Fibroblast of lung (primary cell): ENCODE measurements at regions not wholly inside any gene's neighbourhood (a gene's known extent, or its start where the extent isn't known, plus 50 kb on each side); places are given as distances from the start of the nearest gene placed in this dataset.

Experiments used
- DNase-seq, 2 donors: peaks; one replicate each; pipeline versions ENCODE4 v3.0.0 to v3.0.0-alpha.2; 2010; ENCODE audit warnings: low read depth in 2 of 2
- H2AFZ ChIP-seq: 2 replicates; pipeline ENCODE4 v1.5.1; 2012; ENCODE audit warnings: low read length, control low read depth, inconsistent platforms
- H3K27ac ChIP-seq: 2 replicates; pipeline ENCODE4 v1.5.1; 2011; ENCODE audit warnings: low read length, control low read depth; ENCODE audit not compliant: insufficient read depth
- H3K27me3 ChIP-seq: 2 replicates; pipeline ENCODE4 v1.5.1; 2011; ENCODE audit warnings: mild to moderate bottlenecking, low read length; ENCODE audit not compliant: control insufficient read depth, insufficient read depth
- H3K36me3 ChIP-seq: 2 replicates; pipeline ENCODE4 v1.5.1; 2011; ENCODE audit warnings: low read length; ENCODE audit not compliant: control insufficient read depth, insufficient read depth
- H3K4me1 ChIP-seq: 2 replicates; pipeline ENCODE4 v1.5.1; 2011; ENCODE audit warnings: low read length; ENCODE audit not compliant: control insufficient read depth, insufficient read depth; ENCODE audit errors: extremely low read depth
- H3K4me2 ChIP-seq: 2 replicates; pipeline ENCODE4 v1.5.1; 2011; ENCODE audit warnings: low read length, control low read depth; ENCODE audit not compliant: insufficient read depth; ENCODE audit errors: extremely low read depth
- H3K4me3 ChIP-seq, 4 experiments: fragments of 200-600 bp in 1 of 4; sonication (generic) in 1 of 4; replicated peaks in 1 of 4; 2 replicates each; pipeline ENCODE4 v1.5.1; 2011 to 2016; ENCODE audit warnings: low read length in 4 of 4, low read depth in 3 of 4, mild to moderate bottlenecking in 3 of 4, control low read depth in 2 of 4, inconsistent platforms in 1 of 4, mixed read lengths in 1 of 4; ENCODE audit not compliant: insufficient read depth in 1 of 4; ENCODE audit errors: control extremely low read depth in 1 of 4
- H3K79me2 ChIP-seq: 2 replicates; pipeline ENCODE4 v1.5.1; 2012; ENCODE audit warnings: mild to moderate bottlenecking, low read length, inconsistent platforms; ENCODE audit not compliant: control insufficient read depth, insufficient read depth
- H3K9ac ChIP-seq: 2 replicates; pipeline ENCODE4 v1.5.1; 2011; ENCODE audit warnings: mild to moderate bottlenecking, low read length, control low read depth; ENCODE audit not compliant: insufficient read depth
- H3K9me3 ChIP-seq: 2 replicates; pipeline ENCODE4 v1.5.1; 2012; ENCODE audit warnings: low read depth, low read length; ENCODE audit not compliant: control insufficient read depth, insufficient read depth
- H4K20me1 ChIP-seq: 2 replicates; pipeline ENCODE4 v1.5.1; 2011; ENCODE audit warnings: low read length; ENCODE audit not compliant: control insufficient read depth, insufficient read depth; ENCODE audit errors: extremely low read depth
- EZH2 ChIP-seq: IDR thresholded peaks from 2 replicates; pipeline ENCODE4 v1.5.1; 2012; ENCODE audit warnings: low read length, control low read depth, mild to moderate bottlenecking; ENCODE audit errors: missing control alignments
- TF ChIP-seq, protein P1 (sequence below), 2 donors: IDR thresholded peaks in 1 of 2; conservative IDR thresholded peaks in 1 of 2; 1 replicate in 1 of 2; 2 replicates in 1 of 2; pipeline ENCODE4 v1.5.1; 2011 to 2012; ENCODE audit warnings: low read length in 2 of 2, control low read depth in 1 of 2, inconsistent platforms in 1 of 2, low read depth in 1 of 2, mild to moderate bottlenecking in 1 of 2

DNA sequence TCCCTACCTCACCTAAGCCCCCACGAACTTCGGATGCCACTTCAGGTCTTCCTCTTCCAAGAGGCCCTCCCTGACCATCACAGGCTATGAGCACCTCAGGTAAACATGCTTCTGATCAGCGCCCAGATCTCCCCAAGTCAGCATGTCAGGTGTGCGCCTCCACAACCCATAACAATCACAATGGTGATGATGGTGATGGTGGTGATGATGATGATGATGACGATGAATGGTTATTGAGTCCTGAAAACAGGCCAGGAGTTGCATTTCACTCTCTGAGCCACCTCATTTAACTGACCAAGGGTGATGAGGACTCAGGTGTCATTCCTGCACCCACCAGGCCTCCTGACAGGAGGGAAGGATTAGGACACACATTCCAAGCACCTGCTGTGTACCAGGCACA is 426.6 kb upstream of the SULF2 start:
- TF ChIP-seq, protein P1, sequence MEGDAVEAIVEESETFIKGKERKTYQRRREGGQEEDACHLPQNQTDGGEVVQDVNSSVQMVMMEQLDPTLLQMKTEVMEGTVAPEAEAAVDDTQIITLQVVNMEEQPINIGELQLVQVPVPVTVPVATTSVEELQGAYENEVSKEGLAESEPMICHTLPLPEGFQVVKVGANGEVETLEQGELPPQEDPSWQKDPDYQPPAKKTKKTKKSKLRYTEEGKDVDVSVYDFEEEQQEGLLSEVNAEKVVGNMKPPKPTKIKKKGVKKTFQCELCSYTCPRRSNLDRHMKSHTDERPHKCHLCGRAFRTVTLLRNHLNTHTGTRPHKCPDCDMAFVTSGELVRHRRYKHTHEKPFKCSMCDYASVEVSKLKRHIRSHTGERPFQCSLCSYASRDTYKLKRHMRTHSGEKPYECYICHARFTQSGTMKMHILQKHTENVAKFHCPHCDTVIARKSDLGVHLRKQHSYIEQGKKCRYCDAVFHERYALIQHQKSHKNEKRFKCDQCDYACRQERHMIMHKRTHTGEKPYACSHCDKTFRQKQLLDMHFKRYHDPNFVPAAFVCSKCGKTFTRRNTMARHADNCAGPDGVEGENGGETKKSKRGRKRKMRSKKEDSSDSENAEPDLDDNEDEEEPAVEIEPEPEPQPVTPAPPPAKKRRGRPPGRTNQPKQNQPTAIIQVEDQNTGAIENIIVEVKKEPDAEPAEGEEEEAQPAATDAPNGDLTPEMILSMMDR (conservative IDR thresholded peaks at IDR 0.05 in 1 of 2, IDR thresholded peaks at IDR 0.05 in 1 of 2; ENCODE audit: low read depth in 1 of 2, low read length in 2 of 2) = no peak
- no peak for TF ChIP-seq EZH2
- DNase-seq = no peak
- Histone ChIP-seq H3K27ac (no peak overlapping the region), H3K9ac (no peak overlapping the region), H3K27me3 (no peaks in the 10 kb centered on the region), H3K36me3 (no peaks in the 10 kb centered on the region), H3K9me3 (no peaks in the 10 kb centered on the region), H3K79me2 (no peaks in the 10 kb centered on the region), H4K20me1 (no peaks in the 10 kb centered on the region), H3K4me1 (no peaks in the 10 kb centered on the region), H3K4me2 (no peak overlapping the region), H2AFZ (no peak overlapping the region), H3K4me3 (no peak overlapping the region)

DNA sequence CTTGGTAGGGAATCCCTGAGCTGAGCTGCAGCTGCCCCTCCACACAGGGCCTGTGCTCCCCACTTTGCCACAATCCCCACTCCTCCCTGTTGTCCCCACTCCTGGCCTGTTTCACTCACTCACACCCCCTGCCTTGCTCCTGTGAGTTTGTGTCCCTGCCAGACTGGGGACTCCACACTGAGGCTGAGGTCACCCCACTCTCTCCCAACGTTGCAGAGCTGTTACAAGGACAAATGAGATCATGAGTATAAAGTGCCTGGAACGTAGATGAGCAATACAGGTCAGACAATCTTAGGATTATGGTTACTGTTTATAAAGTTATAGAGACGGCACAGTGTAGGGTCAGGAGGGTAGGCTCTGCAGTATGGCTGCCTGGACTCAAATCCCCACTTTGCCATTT is 426.0 kb upstream of the SULF2 start:
- Histone ChIP-seq H3K79me2 (no peaks in the 10 kb centered on the region), H3K27ac (no peak overlapping the region), H3K4me3 (no peak overlapping the region), H3K9me3 (no peaks in the 10 kb centered on the region), H3K9ac (no peak overlapping the region), H3K4me2 (no peak overlapping the region), H3K27me3 (no peaks in the 10 kb centered on the region), H3K4me1 (no peaks in the 10 kb centered on the region), H4K20me1 (no peaks in the 10 kb centered on the region), H3K36me3 (no peaks in the 10 kb centered on the region), H2AFZ (no peak overlapping the region)
- TF ChIP-seq, protein P1 (conservative IDR thresholded peaks at IDR 0.05 in 1 of 2, IDR thresholded peaks at IDR 0.05 in 1 of 2; ENCODE audit: low read depth in 1 of 2, low read length in 2 of 2) = no peak
- no peak for TF ChIP-seq EZH2
- no peak for DNase-seq

DNA sequence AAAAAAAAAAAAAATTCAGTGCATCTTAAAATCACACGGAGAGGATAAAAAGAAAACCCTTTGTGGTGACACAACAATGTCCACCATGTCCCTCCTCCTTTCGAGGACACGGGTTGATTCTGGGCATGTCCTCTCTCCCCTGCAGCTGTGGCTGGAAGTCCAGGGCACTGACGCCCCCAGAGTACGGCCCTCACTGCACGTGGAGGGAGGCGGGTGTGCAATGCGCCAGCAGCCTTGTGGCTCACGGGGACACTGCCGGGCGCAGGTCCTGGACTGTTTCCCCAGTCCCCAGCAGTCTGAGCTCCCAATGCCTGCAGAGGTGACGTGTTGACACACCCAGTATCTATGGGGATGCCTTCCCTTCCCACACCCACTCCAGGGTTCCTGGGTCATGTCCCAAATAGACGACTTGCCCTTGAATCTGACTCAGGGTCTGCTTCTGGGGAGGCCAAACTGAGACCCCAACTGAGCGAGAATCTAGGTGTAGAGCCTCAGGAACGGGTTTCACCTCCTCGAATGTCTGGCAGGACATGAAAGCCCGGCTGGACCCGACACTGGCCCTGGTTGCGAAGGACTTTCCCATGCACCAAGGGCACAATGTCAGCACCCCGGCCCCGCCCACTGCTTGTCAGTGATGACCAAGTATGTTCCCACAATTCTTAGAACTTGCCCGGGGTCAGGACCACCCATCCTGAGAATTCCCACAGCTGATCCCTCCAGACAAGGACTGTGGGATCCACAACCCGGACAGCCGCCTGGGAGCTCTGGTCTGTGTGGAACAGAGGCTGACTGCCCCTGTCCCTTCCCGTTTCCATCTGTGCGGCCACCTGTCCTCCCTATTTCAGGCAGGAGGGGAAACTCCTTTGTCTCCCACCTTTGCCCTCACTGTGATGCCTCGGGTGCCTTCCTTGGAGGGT is 425.1 kb upstream of the SULF2 start:
- Histone ChIP-seq H3K4me1 (no peaks in the 10 kb centered on the region), H3K9me3 (no peaks in the 10 kb centered on the region), H2AFZ (no peak overlapping the region), H3K4me3 (no peak overlapping the region), H3K9ac (no peak overlapping the region), H3K79me2 (no peaks in the 10 kb centered on the region), H3K27ac (no peak overlapping the region), H3K4me2 (no peak overlapping the region), H4K20me1 (no peaks in the 10 kb centered on the region), H3K27me3 (no peaks in the 10 kb centered on the region), H3K36me3 (no peaks in the 10 kb centered on the region)
- no peak for DNase-seq
- TF ChIP-seq, protein P1 (conservative IDR thresholded peaks at IDR 0.05 in 1 of 2, IDR thresholded peaks at IDR 0.05 in 1 of 2; ENCODE audit: low read depth in 1 of 2, low read length in 2 of 2) = no peak
